ENCODE measurements at regions not wholly inside any gene's neighbourhood (a gene's known extent, or its start where the extent isn't known, plus 50 kb on each side); places are given as distances from the start of the nearest gene placed in this dataset.
"Not testable (repeated sequence)": the region's sequence is repeated elsewhere in the genome, so short reads cannot be mapped to it uniquely, and the experiment has no call there.

DNA sequence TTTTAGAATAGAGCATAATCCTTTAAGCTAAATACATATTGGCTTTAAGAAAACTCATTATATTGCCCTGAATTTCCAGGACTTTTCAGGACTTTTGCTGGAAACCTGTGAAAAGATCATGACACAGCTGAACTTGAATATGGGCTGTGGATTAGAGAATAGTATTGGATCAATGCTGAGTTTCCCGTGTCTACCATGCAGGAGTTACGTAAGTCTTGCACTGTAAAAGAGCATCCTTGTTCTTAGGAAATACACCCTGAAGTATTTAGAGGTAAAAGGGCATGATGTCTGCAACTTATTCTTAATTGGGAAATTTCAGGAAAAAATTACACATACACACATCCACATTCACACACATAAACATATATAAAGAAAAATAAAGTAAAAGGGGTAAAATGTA is 82.1 kb downstream of the ZFP36L2 start:
- no peak for DNase-seq

DNA sequence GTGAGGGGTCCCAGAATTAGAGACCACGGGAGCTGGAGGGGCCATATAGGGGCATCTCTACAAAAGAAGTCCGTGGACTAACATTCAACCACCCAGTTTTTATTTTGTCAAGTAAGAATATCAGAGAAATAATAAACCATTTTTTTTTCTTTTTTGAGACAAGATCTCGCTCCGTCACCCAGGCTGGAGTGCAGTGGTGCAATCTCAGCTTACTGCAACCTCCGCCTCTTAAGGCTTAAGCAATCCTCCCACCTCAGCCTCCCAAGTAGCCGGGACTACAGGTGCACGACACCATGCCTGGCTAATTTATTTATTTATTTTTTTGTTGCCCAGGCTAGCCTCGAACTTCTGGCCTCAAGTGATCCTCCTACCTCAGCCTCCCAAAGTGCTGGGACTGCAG is 82.7 kb downstream of the ZFP36L2 start:
- no peak for DNase-seq

DNA sequence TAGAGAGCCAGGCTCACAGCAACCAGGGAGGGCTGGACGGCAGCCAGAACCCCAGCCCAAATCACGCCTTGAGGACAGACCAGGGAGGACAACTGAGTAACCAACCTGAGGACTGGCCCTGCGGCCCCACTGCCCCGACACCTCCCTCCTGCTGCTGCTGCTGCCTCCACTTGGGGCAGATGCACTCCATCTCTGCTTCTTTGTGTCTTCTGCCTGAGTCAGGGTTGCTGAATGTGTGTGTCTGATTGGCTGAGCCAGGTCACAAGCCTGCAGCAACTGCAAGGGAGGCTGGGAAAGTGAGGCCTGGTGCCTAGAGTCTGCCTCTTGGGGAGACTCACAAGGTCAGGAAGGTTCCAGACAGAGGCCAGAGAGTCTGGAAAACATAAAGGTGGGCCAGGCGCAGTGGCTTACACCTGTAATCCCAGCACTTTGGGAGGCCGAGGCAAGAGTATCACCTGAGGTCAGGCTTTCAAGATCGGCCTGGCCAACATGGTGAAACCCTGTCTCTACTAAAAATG is 83.4 kb downstream of the ZFP36L2 start:
- DNase-seq = no peak

DNA sequence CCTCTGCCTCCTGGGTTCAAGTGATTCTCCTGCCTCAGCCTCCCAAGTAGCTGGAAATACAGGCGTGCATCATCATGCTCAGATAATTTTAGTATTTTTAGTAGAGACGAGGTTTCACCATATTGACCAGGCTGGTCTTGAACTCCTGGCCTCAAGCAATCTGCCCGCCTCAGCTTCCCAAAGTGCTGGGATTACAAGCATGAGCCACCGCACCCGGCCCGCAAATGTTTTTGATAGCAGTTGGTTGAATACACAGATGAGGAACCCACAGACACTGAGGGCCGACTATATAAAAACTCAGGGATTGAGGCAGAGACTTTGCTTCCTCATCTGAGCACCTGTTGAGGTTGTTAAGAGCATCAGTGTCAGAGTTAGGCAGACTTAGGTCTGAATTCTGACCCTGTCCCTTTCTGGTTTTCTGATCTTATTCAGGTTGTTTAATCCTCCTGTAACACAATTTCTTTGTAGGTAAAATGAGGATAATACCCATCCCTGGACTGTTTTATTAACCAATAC is 84.7 kb downstream of the ZFP36L2 start:
- DNase-seq = not testable (repeated sequence)

GRCh38 chr2:43139996-43140621 is 86.3 kb downstream of the ZFP36L2 start:
- no peak for DNase-seq

DNA sequence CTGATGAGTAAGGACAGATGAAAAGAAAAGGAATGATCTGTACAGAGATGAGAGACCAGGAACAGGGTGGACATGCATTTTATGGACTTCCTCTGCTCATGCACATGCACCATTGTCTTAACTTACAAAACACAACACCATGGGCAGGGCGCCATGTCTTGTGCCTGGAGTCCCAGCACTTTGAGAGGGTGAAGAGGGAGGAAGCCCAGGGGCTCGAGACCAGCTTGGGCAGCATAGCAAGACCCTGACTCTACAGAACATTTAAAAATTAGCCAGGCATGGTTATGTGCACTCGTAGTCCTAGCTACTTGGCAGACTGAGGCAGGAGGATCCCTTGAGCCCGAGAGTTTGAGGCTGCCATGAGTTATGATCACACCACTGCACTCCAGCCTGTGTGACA is 86.9 kb downstream of the ZFP36L2 start:
- DNase-seq = no peak

DNA sequence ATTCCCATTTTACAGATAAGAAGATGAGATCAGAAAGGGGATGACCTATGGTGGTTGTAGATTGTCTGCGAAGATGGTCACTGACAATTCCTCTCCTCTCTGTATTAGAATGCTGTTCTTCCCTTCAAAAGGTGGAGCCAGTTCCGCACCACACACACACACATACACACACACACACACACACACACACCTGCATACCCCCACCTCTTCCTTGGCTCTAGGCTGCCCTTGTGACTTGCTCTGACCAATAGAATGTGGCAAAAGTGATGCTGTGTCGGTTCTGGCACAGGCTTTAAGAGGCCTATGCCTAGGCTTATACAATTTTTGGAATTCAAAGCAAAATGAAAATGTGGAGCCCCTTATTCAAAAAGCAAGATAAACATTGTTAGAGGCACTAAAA is 88.0 kb downstream of the ZFP36L2 start:
- no peak for DNase-seq

GRCh38 chr2:43136876-43137275 is 89.5 kb downstream of the ZFP36L2 start:
- DNase-seq = no peak

GRCh38 chr2:43136011-43136799 is 90.2 kb downstream of the ZFP36L2 start:
- no peak for DNase-seq

- no peak for DNase-seq
Measured at GRCh38 chr2:43135583-43135982, 90.8 kb downstream of the ZFP36L2 start.

DNA sequence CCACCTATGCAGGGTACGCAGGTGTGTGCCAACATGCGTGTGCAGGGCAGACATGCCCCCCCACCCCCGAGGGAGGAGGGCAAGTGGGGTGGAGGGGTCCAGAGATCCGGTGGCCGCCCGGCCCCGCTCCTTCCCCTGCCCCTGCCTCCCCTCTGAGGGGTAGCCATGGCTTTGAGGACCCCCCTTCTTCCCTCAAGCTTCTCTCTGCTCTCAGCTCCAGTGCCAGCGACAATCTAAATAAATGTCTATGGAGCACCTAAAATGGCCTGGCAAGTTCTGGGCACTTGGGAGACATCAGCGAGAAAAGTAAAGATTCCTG is 91.9 kb downstream of the ZFP36L2 start:
- DNase-seq = no peak

- no peak for DNase-seq
Measured at GRCh38 chr2:43133708-43134570, 92.5 kb downstream of the ZFP36L2 start.

DNA sequence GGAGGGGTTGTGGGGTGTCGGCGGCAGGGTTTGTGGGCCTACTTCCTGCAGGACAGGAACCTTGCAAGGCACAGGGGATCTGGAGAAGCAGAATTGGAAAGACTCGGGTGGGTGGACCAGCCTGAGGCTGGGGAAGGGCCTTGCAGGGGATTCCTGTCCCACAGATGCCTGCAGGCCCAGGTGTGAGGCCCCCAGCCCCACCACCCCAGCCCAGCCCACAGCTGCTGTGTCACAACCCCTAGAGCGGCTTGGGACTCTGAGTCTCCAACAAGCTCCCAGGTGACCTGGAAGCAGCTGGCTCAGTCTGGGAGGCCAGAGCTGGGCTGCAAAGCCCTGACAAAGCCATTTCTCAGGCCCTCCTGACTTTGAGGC is 93.1 kb downstream of the ZFP36L2 start:
- DNase-seq = no peak

DNA sequence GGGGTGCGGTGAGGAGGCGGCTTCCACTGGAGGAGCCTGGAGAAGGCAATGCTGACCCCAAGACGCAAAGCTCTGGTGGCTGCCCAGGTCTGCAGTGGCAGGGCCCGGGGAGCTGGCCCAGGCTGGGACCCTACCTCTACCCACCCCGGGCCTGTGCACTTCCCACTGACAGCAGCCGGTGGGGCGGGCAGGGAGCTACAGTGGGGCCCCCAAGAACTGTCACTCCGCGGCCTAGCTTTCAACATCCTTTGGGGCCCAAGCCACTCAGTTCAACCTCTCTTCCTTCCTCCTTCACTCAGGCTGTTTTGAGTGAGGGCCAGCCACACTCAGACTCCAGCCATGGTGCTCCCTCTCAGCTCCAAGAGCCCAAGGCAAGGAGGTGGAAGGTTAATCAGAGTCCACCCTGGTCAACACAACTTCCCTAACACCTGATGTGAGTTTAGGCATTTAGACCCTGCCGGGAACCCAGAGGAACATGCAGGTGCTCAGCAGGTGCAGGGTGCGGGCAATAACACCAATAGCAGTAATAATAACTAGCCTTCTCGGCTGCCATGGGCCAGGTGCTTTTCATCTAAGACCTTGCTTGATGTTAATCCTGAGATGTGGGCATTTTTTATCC is 93.6 kb downstream of the ZFP36L2 start:
- DNase-seq = no peak

DNA sequence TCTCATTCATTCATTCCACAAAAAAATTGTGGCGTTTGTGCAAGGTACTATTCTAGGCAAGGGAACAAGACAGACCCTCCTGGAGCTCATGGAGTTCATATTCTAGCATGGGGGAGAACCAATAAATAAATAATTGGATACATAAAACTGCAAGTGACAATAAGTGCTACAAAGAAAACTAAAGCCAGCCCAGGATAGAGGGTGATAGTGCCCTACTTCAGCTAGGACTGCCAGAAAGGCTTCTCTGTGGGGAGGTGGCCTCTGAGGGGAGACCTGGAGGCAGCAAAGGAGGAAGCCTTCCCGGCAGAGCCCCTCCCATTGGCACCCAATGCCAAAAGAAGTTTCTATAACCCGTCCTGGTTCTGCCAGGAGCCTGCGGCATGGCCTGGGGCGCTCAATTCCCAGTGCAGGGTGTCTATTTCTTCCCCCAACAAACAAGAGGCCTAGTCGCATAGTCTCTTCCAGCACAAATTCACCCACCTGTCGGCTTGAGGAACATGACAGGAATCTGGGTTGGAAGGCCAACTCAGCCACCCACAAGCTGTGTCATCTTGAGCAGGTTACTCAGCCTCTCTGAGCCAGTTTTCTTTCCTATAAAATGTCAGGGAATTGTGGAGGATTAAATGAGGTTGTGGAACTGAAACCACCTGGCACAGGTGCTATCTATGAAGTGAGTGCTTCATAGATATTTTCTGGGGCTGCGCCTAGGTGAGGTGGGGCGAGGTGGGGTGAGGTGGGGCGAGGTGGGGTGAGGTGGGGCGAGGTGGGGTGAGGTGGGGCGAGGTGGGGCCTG is 94.3 kb downstream of the ZFP36L2 start:
- DNase-seq = no peak

GRCh38 chr2:43131051-43131889 is 95.1 kb downstream of the ZFP36L2 start:
- peak in 1 of 2 experiments; percentile 44 for DNase-seq

DNA sequence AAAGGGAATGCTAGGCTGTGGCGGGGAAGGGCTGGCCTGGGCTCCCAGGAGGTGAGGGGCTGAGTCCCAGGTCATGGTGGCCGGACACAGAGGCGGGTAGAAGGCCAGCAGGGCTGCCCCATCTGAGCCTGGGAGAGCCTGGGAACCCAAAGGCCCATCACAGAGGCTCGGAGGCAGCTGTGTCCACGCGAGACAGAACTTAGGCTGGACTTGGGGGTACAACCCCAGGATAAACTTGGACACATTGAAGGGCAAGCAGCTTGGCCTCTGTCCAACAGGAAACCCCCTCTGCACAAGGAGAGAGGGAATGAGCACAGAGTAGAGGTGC is 95.9 kb downstream of the ZFP36L2 start:
- no peak for DNase-seq

DNA sequence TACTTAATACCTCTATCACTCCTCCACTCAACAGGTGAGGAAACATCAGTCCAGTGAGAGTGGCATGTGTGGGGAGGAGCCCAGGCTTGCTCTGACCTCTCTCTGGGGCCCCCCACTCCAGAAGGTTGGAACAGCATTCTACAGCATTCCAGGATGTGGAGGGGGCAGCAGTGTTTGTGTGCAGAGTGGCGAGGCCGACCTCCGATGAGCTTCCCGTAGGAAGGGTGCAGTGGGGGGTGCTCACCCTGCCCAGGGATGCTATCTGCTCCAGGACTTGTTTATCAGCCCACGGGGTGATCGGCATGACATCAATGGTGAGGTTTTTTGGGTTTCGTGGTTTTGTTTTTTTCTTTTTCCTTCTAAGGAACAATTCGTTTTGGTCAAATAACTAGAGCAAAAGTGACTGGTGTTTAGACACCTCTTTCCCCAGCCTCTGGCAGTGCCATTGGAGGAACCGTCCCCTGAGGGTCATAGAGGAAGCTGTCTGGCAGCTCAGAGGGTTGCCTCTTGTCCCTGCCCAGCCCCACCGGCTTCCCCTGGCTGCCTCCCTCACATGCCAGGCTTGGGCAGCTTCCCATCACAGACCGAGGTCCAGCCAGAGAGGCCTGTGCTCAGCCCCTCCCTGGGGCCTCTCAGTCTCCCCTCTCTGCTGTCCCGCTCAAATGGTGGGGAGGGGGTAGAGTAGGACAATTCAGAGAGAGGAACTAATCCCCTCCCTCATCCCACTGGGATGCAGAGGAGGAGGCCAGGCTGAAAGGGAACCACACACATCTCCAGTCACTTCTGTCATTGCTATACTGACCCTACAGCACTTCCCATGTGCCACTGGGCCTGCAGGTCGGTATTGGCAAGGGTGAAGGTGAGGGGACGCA is 96.5 kb downstream of the ZFP36L2 start:
- no peak for DNase-seq

GRCh38 chr2:43128559-43128955 is 97.8 kb downstream of the ZFP36L2 start:
- DNase-seq = no peak

DNA sequence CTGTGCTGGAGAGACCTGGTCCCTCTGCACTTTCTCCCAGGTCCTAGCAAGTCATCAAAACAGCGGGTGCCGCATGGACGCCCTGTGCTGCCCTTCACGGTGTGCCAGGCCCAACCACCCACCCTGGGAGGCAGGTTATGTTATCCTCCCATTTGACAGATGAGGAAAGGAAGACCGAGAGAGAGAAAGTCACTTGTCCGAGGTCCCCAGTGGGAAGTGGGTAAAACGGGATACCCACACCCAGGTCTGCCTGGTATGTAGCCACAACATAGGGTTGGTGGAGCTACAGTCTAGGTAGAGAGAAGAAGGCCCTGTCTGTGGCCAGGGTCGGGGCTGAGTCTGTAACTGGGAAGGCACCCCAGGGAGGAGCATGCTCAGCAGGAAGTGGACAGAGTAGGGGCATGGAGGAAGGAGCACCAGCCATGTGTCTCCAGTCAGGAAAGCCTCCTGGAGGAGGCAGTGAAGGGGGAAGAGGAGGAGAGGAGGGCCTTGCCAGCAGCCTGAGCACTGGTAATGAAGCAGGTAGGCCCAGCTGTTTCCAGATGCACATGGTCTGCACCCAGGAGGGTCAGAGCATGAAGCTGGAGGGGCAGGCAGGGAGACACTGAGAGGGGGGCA is 98.4 kb downstream of the ZFP36L2 start:
- DNase-seq = no peak
